ENCODE measurements at regions not wholly inside any gene's neighbourhood (a gene's known extent, or its start where the extent isn't known, plus 50 kb on each side); places are given as distances from the start of the nearest gene placed in this dataset.

- whole genome bisulfite sequencing (ENCODE audit: insufficient coverage), result 78% methylated on average over 4 of the region's 4 CpGs
- H3K9me3 Mint-ChIP-seq, result peaks cover 2% of the 10 kb centered on the region in 2 donors
Observed at GRCh38 chr15:87732976-87733375, 523.6 kb downstream of the NTRK3 start.

GRCh38 chr15:87731630-87732029, 524.9 kb downstream of the NTRK3 start:
- no peaks in the 10 kb centered on the region for H3K9me3 ChIP-seq (ENCODE audit: control insufficient read depth, insufficient read depth, low read length)
- TF ChIP-seq CTCF (IDR thresholded peaks at IDR 0.05), result no peak
- DNase-seq, result no peak
- no peak for ATAC-seq
- H3K4me3 ChIP-seq (ENCODE audit: low read length), result no peak overlapping the region
- H3K36me3 Mint-ChIP-seq, result no peaks in the 10 kb centered on the region
- intact Hi-C loops (cut with micrococcal nuclease), result no loop called here
- no peak overlapping the region for H3K4me3 Mint-ChIP-seq
- H3K27me3 ChIP-seq (ENCODE audit: control insufficient read depth, insufficient read depth, low read length), result no peaks in the 10 kb centered on the region
- H3K36me3 ChIP-seq (ENCODE audit: control insufficient read depth, insufficient read depth, low read length), result no peaks in the 10 kb centered on the region
- no peaks in the 10 kb centered on the region for H3K27me3 Mint-ChIP-seq (ENCODE audit: low read depth in 2 of 2)
- 90% methylated on average over 3 of the region's 3 CpGs for WGBS (ENCODE audit: insufficient coverage)
- H3K27ac Mint-ChIP-seq, result no peak overlapping the region
- no peaks in the 10 kb centered on the region for H3K4me1 Mint-ChIP-seq
- H3K9me3 Mint-ChIP-seq, result peaks cover 2% of the 10 kb centered on the region in 2 donors
- H3K4me1 ChIP-seq (ENCODE audit: control insufficient read depth, insufficient read depth, low read length), result no peaks in the 10 kb centered on the region
- no peak overlapping the region for H3K27ac ChIP-seq (ENCODE audit: low read length)

More at GRCh38 chr15:87732976-87733375, 523.6 kb downstream of the NTRK3 start:
- Histone ChIP-seq H3K9me3 (ENCODE audit: control insufficient read depth, insufficient read depth, low read length) (no peaks in the 10 kb centered on the region), H3K4me3 (ENCODE audit: low read length) (no peak overlapping the region), H3K27me3 (ENCODE audit: control insufficient read depth, insufficient read depth, low read length) (no peaks in the 10 kb centered on the region), H3K27ac (ENCODE audit: low read length) (no peak overlapping the region), H3K36me3 (ENCODE audit: control insufficient read depth, insufficient read depth, low read length) (no peaks in the 10 kb centered on the region), H3K4me1 (ENCODE audit: control insufficient read depth, insufficient read depth, low read length) (no peaks in the 10 kb centered on the region)
- H3K4me1 Mint-ChIP-seq, result no peaks in the 10 kb centered on the region
- no peaks in the 10 kb centered on the region for H3K36me3 Mint-ChIP-seq
- ATAC-seq (no peak), DNase-seq (no peak)
- no peak overlapping the region for H3K4me3 Mint-ChIP-seq
- no peak for TF ChIP-seq CTCF (IDR thresholded peaks at IDR 0.05)
- H3K27me3 Mint-ChIP-seq (ENCODE audit: low read depth in 2 of 2), result no peaks in the 10 kb centered on the region
- intact Hi-C loops (cut with micrococcal nuclease), result no loop called here
- H3K27ac Mint-ChIP-seq, result no peak overlapping the region

DNA sequence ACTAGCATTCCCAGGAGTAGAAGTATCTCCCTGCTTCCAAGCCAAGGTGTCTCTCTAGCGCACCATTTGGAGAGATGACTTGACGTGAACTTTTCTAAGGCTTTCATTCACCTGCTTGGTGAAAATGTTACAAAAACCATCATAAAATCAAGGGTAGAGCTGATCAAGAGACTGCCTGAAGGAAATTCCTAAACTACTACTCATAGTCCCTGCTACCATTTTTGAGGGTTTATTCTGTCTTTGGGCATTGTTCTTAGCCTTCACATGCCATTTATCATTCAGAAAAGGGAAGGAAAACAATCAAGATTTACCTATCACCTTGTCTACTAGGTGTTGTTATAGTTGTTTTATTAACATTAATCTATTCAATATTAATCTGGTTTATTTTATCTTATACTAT, 525.8 kb downstream of the NTRK3 start:
- no peak overlapping the region for H3K27ac Mint-ChIP-seq
- no peaks in the 10 kb centered on the region for H3K36me3 ChIP-seq (ENCODE audit: control insufficient read depth, insufficient read depth, low read length)
- H3K36me3 Mint-ChIP-seq, result no peaks in the 10 kb centered on the region
- intact Hi-C loops (cut with micrococcal nuclease), result no loop called here
- DNase-seq, result no peak
- H3K27ac ChIP-seq (ENCODE audit: low read length), result no peak overlapping the region
- no peak for ATAC-seq
- no peaks in the 10 kb centered on the region for H3K4me1 Mint-ChIP-seq
- 93% methylated on average over 2 of the region's 2 CpGs for WGBS (ENCODE audit: insufficient coverage)
- H3K9me3 ChIP-seq (ENCODE audit: control insufficient read depth, insufficient read depth, low read length), result no peaks in the 10 kb centered on the region
- peaks cover 2% of the 10 kb centered on the region in 2 donors for H3K9me3 Mint-ChIP-seq
- H3K4me3 Mint-ChIP-seq, result no peak overlapping the region
- no peak for TF ChIP-seq CTCF (IDR thresholded peaks at IDR 0.05)
- H3K4me3 ChIP-seq (ENCODE audit: low read length), result no peak overlapping the region
- H3K27me3 ChIP-seq (ENCODE audit: control insufficient read depth, insufficient read depth, low read length), result no peaks in the 10 kb centered on the region
- no peaks in the 10 kb centered on the region for H3K4me1 ChIP-seq (ENCODE audit: control insufficient read depth, insufficient read depth, low read length)
- H3K27me3 Mint-ChIP-seq (ENCODE audit: low read depth in 2 of 2), result no peaks in the 10 kb centered on the region

GRCh38 chr15:87728998-87729397, 527.5 kb downstream of the NTRK3 start:
- 87% methylated on average over 2 of the region's 2 CpGs for WGBS (ENCODE audit: insufficient coverage)
- intact Hi-C loops (cut with micrococcal nuclease), result no loop called here
- H3K4me1 ChIP-seq (ENCODE audit: control insufficient read depth, insufficient read depth, low read length), result no peaks in the 10 kb centered on the region
- Mint-ChIP-seq H3K9me3 (peaks cover 2% of the 10 kb centered on the region in 2 donors), H3K4me3 (no peak overlapping the region), H3K27me3 (ENCODE audit: low read depth in 2 of 2) (no peaks in the 10 kb centered on the region), H3K27ac (no peak overlapping the region), H3K4me1 (no peaks in the 10 kb centered on the region), H3K36me3 (no peaks in the 10 kb centered on the region)
- no peak overlapping the region for H3K4me3 ChIP-seq (ENCODE audit: low read length)
- no peaks in the 10 kb centered on the region for H3K36me3 ChIP-seq (ENCODE audit: control insufficient read depth, insufficient read depth, low read length)
- no peak for TF ChIP-seq CTCF (IDR thresholded peaks at IDR 0.05)
- no peaks in the 10 kb centered on the region for H3K9me3 ChIP-seq (ENCODE audit: control insufficient read depth, insufficient read depth, low read length)
- no peak for DNase-seq
- no peak overlapping the region for H3K27ac ChIP-seq (ENCODE audit: low read length)
- no peaks in the 10 kb centered on the region for H3K27me3 ChIP-seq (ENCODE audit: control insufficient read depth, insufficient read depth, low read length)
- no peak for ATAC-seq

All from natural killer cell (primary cell).